Left hindlimb (tissue), 1 donor: ENCODE measurements at regions not wholly inside any gene's neighbourhood (a gene's known extent, or its start where the extent isn't known, plus 50 kb on each side); places are given as distances from the start of the nearest gene placed in this dataset.
A peak's percentile ranks its signal among the peaks of the same experiment; 100 is the strongest.

Source experiments
- DNase-seq: peaks from one replicate; pipeline ENCODE4 v3.0.0-alpha.2; 2018

DNA sequence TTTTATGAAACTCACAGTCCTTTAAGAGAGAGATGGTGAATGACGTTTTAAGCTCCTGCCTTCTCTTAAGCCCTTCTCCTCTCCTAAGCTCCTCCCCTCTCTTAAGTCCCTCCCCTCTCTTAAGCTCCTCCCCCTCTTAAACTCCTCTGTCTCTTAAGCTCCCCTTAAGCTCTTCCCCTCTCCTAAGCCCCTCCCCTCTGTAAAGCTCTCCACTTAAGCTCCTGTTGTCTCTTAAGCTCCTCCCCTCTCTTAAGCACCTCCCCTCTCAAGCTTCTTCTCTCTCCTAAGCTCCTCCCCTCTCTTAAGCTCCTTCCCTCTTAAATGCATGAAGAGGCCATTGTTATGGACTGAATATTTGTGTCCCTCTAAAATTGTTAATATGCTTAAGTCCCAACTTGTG, 1180.6 kb upstream of the AUTS2 start:
- DNase-seq = no peak

GRCh38 chr7:68420342-68421192, 1177.7 kb upstream of the AUTS2 start:
- peak; percentile 59 for DNase-seq

DNA sequence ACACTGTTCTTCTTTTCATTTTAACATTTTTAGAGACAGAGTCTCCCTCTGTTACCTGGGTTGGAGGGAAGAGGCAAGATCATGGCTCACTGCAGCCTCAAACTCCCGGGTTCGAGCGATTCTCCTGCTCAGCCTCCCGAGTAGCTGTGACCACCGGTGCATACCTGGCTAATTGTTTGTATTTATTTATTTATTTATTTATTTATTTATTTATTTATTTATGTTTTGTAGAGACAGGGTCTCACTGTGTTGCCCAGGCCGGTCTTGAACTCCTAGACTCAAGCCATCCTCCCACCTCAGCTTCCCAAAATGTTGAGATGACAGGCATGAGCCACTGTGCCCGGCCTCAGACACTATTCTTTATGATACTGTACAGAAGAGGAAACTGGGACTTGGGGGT, 1176.6 kb upstream of the AUTS2 start:
- DNase-seq = no peak

DNA sequence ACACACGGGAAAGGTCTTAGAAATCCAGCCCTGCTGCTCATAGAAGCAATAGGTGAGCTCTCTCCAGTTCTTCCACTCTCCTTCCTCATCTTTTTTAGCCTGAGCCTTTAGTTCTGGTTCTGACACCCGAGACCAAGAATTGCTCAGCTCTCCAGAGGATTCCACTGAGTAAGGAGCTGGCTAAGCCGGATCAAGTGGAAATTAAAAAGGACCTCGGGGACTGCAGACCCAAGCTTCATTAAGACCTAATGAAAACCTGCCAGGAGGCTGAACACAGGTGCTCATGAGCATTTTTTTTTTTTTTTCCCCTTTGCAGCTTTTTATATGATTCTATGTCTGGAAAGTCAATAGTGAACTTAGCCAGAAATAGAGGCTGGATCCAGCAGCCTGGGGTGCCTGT, 1176.0 kb upstream of the AUTS2 start:
- DNase-seq = no peak

- no peak for DNase-seq
Observed at GRCh38 chr7:68423356-68423755, 1174.9 kb upstream of the AUTS2 start.

GRCh38 chr7:68424658-68425297, 1173.5 kb upstream of the AUTS2 start:
- no peak for DNase-seq

GRCh38 chr7:68425377-68425776, 1172.9 kb upstream of the AUTS2 start:
- DNase-seq = no peak

GRCh38 chr7:68429411-68430117, 1168.7 kb upstream of the AUTS2 start:
- DNase-seq = no peak

DNA sequence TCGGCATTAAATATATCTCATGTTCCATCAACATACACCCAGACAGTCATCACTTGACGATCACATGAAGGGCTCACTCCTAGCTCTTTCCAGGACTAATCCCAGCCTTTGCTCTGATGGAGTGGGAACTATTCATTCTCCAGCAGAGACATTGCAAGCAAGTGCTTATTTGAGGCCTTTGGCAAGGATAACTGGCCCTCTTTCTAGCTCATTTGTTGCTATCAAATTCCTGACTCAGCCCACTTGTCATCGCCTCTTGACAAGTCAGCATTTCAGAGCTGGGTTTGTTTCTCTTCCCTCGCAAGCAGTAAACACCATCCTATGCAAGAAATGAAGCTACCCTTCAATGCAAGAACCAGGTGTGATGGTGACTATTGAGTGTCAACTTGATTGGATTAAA, 1165.7 kb upstream of the AUTS2 start:
- DNase-seq = no peak

DNA sequence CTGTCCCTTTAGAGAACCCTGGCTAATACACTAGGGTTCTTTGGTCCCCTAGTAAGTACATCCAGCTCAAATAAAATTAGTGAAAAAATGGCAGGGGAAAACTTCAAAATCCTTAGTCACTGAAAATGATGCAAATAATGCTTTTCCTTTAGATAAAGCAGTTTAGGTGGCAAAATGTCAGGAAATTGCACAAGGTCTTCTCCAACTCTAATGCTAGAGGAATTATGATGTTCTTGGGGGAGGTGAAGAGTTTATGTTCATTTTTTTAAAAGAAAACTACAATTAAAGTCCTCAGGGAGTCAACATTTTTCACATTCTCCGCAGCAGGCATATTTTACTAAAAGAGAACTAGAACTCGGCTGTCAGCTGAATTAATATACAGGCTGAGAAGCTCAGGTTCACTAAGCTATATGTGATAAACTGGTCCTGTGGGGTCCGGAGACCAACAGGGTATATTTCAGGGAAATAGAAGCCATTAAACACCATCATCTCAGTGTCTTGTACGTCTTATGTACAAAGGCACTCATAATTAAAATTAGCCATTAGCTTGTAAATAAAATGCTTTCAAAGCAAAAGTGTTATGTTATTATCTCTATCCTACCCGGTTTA, 1164.7 kb upstream of the AUTS2 start:
- no peak for DNase-seq

DNA sequence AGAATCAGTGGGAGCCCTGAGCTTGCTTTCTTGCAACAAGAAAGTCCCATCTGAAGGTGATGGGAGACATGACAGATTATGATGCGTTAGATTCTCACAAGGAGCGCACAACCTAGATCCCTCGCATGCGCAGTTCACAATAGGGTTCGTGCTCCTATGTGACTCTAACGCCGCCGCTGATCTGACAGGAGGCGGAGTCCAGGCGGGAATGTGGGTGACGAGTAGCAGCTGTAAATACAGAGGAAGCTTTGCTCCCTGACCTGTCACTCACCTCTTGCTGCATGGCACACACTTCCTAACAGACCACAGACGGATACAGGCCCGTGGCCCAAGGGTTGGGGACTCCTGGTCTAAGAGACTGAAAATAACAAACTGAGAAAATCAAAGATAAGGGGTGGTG, 1163.4 kb upstream of the AUTS2 start:
- DNase-seq = no peak

DNA sequence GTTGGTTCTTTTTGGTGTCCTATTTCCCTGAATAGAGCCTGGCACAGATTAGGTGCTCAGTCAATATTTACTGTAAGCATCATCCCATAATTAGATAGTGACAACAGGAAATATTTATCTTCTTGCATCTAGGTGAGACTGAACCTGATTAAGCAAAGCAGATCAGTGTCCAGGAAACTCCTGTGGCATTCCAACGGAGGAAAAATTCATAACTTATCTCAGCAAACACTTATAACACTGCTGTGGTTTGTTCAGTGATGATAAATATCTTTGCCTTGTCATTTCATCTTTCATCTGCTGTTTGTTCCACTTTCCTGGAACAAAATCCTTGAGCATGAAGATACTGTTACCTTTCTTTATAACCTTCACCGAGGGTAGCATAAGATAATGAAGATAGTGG, 1160.3 kb upstream of the AUTS2 start:
- DNase-seq = no peak

GRCh38 chr7:68438811-68439210, 1159.5 kb upstream of the AUTS2 start:
- DNase-seq = no peak

DNA sequence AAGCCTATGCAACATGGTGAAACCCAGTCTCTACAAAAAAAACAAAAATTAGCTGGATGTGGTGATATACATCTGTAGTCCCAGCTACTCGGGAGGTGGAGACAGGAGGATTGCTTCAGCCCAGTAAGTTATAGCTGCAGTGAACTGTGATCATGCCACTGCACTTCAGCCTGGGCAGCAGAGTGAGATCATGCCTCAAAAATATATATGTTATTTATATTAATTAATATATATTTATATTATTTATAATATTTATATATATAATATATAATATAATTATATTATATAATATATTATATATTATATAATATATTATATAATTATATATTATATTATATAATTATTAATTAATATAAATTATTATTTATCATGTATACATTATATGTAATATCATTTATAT, 1158.4 kb upstream of the AUTS2 start:
- no peak for DNase-seq

- DNase-seq = no peak
Observed at GRCh38 chr7:68440866-68441265, 1157.4 kb upstream of the AUTS2 start.

GRCh38 chr7:68441645-68442044, 1156.6 kb upstream of the AUTS2 start:
- no peak for DNase-seq

- DNase-seq = no peak
Observed at GRCh38 chr7:68442931-68443631, 1155.2 kb upstream of the AUTS2 start.

- no peak for DNase-seq
Observed at GRCh38 chr7:68444042-68444441, 1154.2 kb upstream of the AUTS2 start.

GRCh38 chr7:68444956-68445355, 1153.3 kb upstream of the AUTS2 start:
- no peak for DNase-seq

DNA sequence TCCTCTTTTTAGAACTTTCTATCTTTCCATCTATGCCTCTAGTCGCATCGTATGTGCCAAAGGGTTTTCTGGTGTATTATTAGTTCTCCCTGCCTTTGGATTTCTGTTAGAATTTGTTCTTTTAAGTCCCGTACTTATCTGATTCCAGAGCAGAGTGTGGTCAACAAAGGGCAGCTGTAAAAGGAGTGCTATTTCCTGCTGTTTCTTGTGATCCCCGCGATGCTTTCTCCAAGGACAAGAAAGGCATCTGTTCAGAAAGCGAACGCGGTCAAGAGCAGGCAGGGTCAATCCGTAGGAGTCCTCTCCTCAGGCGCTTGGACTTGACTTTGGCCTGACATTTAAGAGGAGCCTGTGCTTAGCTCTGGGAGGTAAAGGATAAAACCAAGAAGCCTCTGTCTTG, 1152.1 kb upstream of the AUTS2 start:
- no peak for DNase-seq

DNA sequence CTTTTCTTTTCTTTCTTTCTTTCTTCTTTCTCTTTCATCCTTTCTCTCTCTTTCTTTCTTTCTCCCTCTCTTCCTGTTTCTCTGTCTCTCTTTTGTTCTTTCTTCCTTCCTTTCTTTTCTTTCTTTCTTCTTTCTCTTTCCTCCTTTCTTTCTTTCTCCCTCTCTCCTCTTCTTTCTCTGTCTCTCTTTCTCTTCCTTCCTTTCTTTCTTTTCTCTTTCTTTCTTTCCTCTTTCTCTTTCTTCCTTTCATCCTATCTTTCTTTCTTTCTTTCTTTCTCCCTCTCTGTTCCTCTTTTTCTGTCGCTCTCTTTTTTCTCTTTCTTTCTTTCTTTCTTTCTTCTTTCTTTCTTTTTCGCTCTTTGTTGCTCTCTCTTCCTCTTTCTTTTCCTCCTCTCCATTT, 1149.2 kb upstream of the AUTS2 start:
- no peak for DNase-seq

DNA sequence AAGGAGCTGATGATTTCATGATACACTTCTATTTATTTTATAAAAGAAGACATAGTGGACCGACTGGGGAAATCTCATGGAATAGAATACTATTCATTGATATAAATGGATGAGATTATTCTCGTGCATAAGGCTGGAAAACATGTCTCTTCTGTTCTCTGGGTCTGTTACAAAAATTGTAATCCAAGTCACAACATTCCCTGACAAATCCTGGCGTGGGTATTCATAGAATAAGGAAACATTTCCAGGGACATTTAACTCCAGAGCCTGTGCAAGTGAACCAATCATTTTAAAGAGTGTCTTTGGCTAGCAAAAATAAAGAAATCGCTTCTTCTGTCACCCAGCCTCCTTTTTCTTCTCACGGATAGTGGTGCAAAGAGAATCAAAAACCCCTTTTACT, 1148.5 kb upstream of the AUTS2 start:
- DNase-seq = no peak

- no peak for DNase-seq
Observed at GRCh38 chr7:68454931-68455330, 1143.3 kb upstream of the AUTS2 start.
